HepG2 (cell line): ENCODE measurements at regions not wholly inside any gene's neighbourhood (a gene's known extent, or its start where the extent isn't known, plus 50 kb on each side); places are given as distances from the start of the nearest gene placed in this dataset.

Experiments used
- GLI4 ChIP-seq: sonication (generic); formaldehyde crosslinking; IDR thresholded peaks from 2 replicates; pipeline ENCODE4 v1.5.1; 2020; ENCODE audit warnings: missing genetic modification reagents, mild to moderate bottlenecking, moderate library complexity, borderline replicate concordance
- TCF7L2 ChIP-seq: IDR thresholded peaks from 2 replicates; pipeline ENCODE4 v1.6.1; 2011; ENCODE audit warnings: mild to moderate bottlenecking, low read depth, low read length, moderate library complexity
- ZFP36 ChIP-seq: fragments of 150-350 bp; IDR thresholded peaks from 2 replicates; pipeline ENCODE4 v1.6.1; 2018; ENCODE audit warnings: borderline replicate concordance, low read length, low read depth; ENCODE audit not compliant: partially characterized antibody
- TF ChIP-seq, protein P1 (sequence below): sonication (generic); formaldehyde crosslinking; IDR thresholded peaks from 2 replicates; pipeline ENCODE4 v1.4.0; 2020; ENCODE audit warnings: missing genetic modification reagents
- TF ChIP-seq, protein P2 (sequence below): sonication (generic); formaldehyde crosslinking; IDR thresholded peaks from 2 replicates; pipeline ENCODE4 v1.5.0; 2020; ENCODE audit warnings: mild to moderate bottlenecking, missing genetic modification reagents, moderate library complexity

DNA sequence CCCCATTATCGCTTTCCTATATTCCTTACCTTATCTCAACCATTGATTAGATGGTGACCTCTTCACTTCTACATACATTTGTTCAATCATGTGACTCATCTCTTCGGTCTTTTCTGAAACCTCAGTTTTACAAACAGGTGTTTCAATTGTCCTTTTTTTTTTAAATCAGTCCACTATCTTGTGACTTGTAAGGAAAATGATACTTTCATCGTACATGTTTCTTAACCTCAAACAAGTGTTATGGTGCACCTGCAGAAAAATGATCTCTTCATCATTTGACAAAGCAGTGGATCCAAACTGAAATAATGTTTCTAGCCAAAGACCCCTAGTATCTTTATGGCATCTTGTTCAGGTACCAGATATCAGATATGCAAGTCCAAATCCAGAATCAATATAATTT, 1157.2 kb downstream of the MRPL39 start:
- TF ChIP-seq, protein P1, sequence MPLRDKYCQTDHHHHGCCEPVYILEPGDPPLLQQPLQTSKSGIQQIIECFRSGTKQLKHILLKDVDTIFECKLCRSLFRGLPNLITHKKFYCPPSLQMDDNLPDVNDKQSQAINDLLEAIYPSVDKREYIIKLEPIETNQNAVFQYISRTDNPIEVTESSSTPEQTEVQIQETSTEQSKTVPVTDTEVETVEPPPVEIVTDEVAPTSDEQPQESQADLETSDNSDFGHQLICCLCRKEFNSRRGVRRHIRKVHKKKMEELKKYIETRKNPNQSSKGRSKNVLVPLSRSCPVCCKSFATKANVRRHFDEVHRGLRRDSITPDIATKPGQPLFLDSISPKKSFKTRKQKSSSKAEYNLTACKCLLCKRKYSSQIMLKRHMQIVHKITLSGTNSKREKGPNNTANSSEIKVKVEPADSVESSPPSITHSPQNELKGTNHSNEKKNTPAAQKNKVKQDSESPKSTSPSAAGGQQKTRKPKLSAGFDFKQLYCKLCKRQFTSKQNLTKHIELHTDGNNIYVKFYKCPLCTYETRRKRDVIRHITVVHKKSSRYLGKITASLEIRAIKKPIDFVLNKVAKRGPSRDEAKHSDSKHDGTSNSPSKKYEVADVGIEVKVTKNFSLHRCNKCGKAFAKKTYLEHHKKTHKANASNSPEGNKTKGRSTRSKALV (CRISPR knock-in tag) = no peak
- no peak for TF ChIP-seq ZFP36
- TF ChIP-seq GLI4 = no peak
- TF ChIP-seq, protein P2, sequence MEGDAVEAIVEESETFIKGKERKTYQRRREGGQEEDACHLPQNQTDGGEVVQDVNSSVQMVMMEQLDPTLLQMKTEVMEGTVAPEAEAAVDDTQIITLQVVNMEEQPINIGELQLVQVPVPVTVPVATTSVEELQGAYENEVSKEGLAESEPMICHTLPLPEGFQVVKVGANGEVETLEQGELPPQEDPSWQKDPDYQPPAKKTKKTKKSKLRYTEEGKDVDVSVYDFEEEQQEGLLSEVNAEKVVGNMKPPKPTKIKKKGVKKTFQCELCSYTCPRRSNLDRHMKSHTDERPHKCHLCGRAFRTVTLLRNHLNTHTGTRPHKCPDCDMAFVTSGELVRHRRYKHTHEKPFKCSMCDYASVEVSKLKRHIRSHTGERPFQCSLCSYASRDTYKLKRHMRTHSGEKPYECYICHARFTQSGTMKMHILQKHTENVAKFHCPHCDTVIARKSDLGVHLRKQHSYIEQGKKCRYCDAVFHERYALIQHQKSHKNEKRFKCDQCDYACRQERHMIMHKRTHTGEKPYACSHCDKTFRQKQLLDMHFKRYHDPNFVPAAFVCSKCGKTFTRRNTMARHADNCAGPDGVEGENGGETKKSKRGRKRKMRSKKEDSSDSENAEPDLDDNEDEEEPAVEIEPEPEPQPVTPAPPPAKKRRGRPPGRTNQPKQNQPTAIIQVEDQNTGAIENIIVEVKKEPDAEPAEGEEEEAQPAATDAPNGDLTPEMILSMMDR (CRISPR knock-in tag) = no peak
- no peak for TF ChIP-seq TCF7L2
